Left renal cortex interstitium (tissue), 4 donors: ENCODE measurements at regions not wholly inside any gene's neighbourhood (a gene's known extent, or its start where the extent isn't known, plus 50 kb on each side); places are given as distances from the start of the nearest gene placed in this dataset.

ENCODE experiments used
- DNase-seq, 4 donors: peaks; one replicate each; pipeline ENCODE4 v3.0.0-alpha.2; 2013; ENCODE audit warnings: low read depth in 4 of 4, low spot score in 2 of 4, missing footprints in 1 of 4

GRCh38 chr2:5410991-5411700 is 281.0 kb upstream of the SOX11 start:
- DNase-seq = no peak

DNA sequence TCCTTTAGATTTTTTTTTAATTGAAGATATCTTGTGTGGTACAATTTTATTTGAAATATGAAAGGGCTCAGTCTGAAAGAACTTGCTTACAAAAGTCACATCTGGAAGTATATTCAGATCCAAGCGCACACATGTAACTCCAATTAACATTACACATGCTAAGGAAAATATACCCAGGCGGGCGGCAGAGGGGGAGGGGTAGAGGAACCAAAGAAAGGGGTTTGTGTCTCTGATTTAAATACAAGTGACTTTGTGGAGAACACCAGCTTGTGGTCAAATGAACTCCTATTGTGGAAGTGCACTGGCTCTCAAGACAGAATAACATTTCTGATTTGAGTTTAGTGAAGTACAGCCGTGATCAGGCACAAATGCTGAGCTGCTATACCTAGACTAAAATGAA is 280.2 kb upstream of the SOX11 start:
- DNase-seq = no peak

DNA sequence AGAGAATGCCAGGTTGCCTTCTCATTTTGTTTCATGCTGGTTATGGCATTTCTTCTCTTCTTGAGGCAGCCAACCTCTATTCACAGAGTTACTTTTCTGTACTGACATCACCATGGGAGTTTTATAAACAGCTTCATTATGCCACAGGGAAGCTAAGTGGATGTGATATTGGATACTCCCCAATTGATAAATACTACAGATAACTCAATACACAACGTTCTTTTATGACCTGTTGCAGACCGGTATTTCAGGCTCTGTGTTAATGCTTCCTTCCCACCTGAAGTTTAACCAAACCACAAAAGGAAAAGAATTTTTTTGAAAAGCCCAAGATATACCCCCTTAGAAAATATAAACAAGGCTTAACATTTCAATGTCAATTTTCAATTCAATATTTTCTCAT is 258.3 kb upstream of the SOX11 start:
- DNase-seq = no peak

GRCh38 chr2:5437375-5437774 is 254.8 kb upstream of the SOX11 start:
- DNase-seq = no peak

DNA sequence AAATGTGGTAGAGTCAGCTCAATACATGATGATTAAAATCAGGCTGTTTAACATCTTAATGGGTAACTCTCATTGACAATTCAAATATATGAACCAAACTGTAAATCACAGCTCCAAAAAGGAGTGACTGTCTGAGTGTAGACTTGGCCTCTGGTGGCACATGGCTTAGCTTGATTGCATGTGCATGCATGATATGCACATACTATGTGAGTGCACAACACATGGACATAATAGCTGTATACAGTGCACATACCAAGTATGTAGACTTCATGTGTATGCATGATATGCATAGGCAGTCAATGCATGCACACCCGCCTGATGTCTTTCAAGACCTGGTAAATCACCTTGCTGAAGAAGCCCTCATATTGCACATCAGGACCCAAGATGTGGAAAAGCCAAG is 252.0 kb upstream of the SOX11 start:
- no peak for DNase-seq

GRCh38 chr2:5442736-5443135 is 249.4 kb upstream of the SOX11 start:
- DNase-seq = no peak

- DNase-seq = no peak
Observed at GRCh38 chr2:5444168-5444567, 248.0 kb upstream of the SOX11 start.

DNA sequence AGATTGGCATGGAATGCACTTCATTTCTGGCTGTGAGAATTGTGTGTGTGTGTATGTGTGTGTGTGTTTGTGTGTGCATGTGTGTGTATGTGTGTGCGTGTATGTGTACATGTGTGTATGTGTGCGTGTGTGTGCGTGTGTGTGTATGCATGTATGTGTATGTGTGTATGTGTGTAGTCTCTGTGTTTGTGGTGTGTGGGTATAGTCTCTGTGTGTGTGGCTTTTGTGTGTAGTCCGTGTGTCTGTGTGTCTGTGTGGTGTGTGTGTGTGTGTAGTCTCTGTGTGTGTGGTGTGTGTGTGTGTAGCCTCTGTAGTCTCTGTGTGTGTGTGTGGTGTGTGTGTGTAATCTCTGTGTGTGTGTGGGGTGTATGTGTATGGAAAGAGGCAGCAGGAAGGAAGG is 247.3 kb upstream of the SOX11 start:
- no peak for DNase-seq

DNA sequence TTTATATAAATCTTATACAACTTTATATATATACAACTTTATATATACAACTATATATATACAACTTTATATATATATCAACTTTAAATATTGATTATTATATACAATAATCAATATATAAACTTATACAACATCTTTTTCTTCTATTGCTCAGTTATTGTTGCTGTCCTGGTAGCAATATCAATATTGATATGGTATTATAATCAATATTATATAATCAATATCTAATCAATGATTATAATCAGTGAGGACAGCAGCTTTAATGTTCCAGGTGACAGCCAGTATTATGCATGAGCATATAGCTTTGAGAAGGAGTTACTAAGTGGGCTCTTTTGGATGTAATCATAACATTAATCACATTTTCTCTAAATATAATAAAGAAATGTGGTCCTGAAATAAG is 242.3 kb upstream of the SOX11 start:
- no peak for DNase-seq

DNA sequence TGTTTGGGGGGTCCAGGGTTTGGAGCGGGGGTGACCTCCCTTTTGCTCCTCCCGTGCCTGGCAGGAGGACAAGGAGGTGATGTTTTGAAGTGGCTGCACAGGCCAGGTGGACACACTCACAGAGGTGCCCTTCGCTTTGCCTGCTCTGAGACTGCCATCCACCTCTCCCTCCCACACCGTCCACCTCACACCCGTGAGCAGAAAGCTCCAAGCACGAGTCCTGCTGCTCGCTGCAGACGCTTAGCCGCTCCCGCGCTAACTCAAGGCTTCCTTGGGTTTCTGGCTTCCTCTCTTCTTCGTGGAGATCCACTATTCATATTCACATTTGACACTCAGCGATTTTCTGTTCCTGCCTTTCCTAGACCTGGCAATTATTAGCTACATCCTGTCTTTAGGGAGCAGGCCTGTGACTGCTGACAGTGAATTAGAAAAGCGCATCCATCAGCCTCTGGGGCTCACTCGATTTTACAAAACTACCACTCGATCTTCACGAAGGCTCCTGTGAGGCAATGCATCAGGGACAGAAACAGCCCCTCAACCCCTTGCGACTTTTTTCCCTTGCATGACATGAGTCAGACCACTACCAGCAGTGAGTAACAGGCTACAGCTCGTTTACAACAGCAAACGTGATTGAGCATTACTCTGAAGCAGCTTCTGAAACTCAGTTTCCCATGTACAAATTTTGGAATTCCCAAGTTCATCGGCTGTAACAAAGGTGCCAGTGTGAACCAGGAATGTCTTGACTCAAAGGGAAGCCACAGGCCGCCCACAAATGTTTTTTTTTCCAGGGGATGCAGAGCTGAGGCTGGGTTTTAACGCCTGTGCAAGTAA is 238.7 kb upstream of the SOX11 start:
- DNase-seq = peak in 2 of 4 donors; percentile 16 to 23

DNA sequence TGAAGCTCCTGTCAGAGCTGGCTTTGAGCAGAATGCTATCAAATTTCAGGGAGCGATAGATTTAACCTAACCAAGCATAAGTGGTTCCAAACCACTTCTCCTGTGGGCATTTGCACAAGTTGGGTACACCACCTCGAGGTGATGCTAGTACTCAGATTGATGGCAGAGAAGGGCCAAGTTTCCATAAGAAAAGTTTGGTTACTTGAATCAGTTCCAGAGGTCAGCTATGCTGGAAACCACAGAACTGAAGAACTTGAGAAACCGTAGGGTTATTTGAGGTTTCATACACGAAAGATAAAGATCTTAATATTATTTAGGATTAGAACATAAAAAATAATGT is 238.2 kb upstream of the SOX11 start:
- DNase-seq = peak in 1 of 4 donors; percentile 15

- DNase-seq = no peak
Observed at GRCh38 chr2:5459041-5459440, 233.1 kb upstream of the SOX11 start.

- no peak for DNase-seq
Observed at GRCh38 chr2:5464657-5465056, 227.5 kb upstream of the SOX11 start.

DNA sequence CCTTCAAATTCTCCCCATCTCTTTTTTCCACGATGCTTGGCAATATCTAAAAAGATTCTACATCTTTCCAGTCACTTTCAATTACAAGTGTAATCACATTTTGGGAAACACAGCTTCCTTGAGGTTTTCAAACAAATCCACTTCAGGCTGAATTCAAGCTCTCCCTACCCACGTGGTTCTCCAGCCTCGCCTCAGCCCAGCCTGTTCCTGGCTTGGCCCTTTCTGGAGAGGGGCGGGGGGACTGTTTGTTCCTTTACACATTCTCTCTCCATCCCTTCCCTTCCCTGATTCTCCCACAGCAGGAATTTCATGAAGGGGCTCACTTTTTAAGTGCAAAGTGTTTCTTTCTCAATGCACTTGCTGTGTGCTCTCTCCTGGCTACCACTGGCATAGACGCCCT is 226.3 kb upstream of the SOX11 start:
- DNase-seq = no peak

DNA sequence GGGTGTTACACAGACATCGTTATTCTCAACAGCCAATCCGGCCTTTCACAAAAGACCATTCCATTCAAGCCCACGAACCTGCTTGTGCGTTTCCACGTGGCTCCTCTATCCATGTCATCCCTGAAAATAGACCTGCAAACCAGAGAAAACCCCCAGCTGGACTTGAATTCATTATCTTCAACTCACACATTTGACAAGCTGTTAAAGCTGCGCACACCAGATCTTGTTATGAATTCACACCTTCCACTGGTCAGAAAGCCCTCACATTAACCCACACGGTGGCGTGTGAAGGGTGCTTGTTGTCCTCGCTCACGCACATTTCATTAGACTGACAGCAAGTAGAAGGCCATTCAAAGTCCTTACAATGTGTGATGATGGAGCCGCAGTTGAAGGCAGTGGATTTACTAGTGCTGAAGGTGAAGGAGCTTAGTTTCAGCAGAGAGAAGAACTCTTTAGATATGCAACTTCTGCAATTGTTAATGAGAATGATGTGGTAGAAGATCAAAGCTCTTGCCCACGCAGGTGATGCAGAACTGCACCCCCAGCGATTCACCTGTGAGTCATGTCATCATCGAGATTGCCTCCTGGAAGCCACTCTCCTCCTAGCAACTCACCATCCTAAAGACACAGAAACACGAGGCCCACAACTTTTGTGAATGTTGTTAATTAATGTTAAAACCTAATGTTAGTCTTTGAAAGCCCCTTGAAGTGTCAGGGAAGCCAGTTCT is 224.8 kb upstream of the SOX11 start:
- DNase-seq = no peak

DNA sequence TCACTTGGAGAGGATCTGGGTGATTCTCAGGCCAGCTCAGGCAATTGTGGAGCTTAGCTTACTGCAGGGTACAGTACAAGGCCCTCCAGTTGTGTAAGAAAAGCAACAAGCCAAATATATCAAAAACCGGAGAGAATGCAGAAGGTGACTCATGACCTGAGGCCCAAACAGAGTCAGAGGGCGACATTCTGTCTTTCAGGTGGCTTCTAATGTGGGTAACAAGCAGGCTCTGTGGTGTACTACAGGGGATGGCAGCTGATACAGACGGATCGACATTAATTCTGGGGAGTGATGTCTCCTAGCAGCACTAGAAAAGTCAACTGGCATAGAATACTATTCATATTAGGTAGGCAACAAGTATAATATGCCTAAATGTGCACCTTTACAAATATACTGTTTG is 219.5 kb upstream of the SOX11 start:
- DNase-seq = no peak

- DNase-seq = no peak
Observed at GRCh38 chr2:5473635-5474034, 218.5 kb upstream of the SOX11 start.

DNA sequence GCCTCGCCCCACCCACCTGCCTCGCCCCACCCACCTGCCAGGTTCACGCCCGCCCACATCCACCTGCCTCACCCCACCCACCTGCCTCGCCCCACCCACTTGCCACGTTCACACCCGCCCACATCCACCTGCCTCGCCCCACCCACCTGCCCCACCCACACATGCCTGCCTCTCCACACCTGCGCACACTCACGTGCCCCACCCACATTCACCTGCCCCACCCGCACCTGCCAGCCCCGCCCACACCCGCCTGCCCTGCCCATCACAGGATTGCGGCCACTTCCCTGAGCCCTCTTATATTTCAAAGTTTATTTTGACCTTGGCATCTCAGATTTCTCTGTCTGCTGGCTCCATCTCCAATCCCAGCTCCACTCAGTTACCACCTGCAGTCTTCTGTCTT is 217.5 kb upstream of the SOX11 start:
- no peak for DNase-seq

DNA sequence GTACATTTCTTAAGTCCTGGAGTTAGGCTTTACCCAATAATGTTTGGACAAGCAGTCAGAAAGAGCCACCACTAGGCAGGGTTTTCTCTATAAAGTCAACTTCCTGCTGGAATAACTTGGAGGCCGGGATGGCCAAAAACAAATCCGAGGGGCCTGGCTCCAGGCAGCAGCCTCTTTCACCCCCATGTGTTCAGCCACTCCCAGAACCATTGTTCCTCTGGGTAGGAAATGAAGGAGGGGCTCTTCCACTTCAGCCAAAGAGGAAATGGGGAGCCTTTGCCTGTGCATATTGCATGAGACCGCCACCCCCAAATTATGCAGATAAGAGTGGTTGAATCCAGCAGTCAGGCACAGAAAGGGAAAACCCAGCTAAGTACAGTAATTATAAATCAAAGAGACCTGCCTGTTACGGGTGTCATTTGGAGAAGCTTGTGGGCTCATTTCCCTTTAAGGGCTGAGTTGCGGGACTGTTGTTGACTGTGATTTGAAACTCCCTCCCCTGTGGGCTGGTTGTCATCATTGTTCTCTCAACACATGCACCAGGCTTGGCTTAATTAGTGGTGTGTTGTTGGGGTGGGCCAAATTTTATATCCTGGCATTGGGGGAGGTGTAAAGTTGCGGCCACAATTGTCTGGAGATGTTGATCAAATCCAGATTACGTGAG is 212.8 kb upstream of the SOX11 start:
- no peak for DNase-seq

DNA sequence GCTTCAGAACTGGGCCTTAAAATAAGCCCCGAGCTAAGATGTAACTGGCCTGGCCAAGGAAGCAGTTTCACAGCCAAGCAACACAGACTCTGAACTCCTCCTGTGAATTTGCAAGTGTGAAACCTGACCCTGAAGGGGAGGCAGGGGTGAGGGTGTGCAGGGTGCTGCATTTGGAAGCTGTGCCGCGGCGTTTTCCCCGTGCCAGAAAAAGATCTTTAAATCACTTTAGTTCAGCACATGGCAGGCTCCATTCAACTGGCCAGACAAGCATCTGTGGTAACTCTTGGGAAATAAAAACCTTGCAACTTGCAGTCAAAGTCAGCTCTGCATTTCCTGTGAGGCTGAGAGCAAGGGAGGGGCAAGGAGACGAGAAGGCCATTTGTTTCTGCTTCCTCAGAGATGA is 209.3 kb upstream of the SOX11 start:
- peak; percentile 47 to 74 (median 68) for DNase-seq

GRCh38 chr2:5484868-5485267 is 207.3 kb upstream of the SOX11 start:
- no peak for DNase-seq
